Endothelial cell of umbilical vein (primary cell): ENCODE measurements at regions not wholly inside any gene's neighbourhood (a gene's known extent, or its start where the extent isn't known, plus 50 kb on each side); places are given as distances from the start of the nearest gene placed in this dataset.

ENCODE experiments used
- BruUV-seq: library from RNA; stranded (reverse); fragments of 400-500 nt; replicated peaks from 2 replicates; lab custom pipeline; 2021; lab: Mats Ljungman, UMichigan
- CTCF ChIA-PET: fragments of 300-600, 350-600 bp; sonication (Branson Sonifier 250); formaldehyde crosslinking; loops from one replicate; lab custom pipeline; 2021; ENCODE audit warnings: antibody characterized with exemption, inconsistent platforms; lab: Charles Lee
- POLR2A ChIA-PET: fragments of 300-600, 350-600 bp; sonication (Branson Sonifier 250); formaldehyde crosslinking; loops from one replicate; lab custom pipeline; 2021; ENCODE audit warnings: antibody characterized with exemption, inconsistent platforms; lab: Charles Lee
- DNase-seq: peaks from one replicate; pipeline ENCODE4 v3.0.0-alpha.2; 2011; ENCODE audit warnings: low read depth, low spot score
- FAIRE-seq: peaks from 2 replicates; lab custom pipeline; 2011; peaks lifted over from hg19 to GRCh38; lab: Jason Lieb, UNC
- H2AFZ ChIP-seq: 2 replicates; pipeline ENCODE4 v1.6.0; 2012; ENCODE audit warnings: low read depth, low read length, control low read depth, inconsistent platforms
- H3K27ac ChIP-seq: 2 replicates; pipeline ENCODE4 v1.5.1; 2011; ENCODE audit warnings: low read depth, mild to moderate bottlenecking, control low read depth, low read length, moderate library complexity; ENCODE audit not compliant: insufficient read depth
- H3K27me3 ChIP-seq, 2 experiments: 2 replicates each; pipeline versions ENCODE4 v1.6.0 to v1.6.1; 2011; ENCODE audit warnings: low read length in 2 of 2, mixed read lengths in 1 of 2; ENCODE audit not compliant: control insufficient read depth in 2 of 2, insufficient read depth in 2 of 2
- H3K36me3 ChIP-seq, 2 experiments: 2 replicates in 1 of 2; 3 replicates in 1 of 2; pipeline ENCODE4 v1.5.1; 2011; ENCODE audit warnings: low read length in 2 of 2, mild to moderate bottlenecking in 1 of 2, moderate library complexity in 1 of 2; ENCODE audit not compliant: control insufficient read depth in 2 of 2, insufficient read depth in 2 of 2; ENCODE audit errors: extremely low read depth in 1 of 2
- H3K4me1 ChIP-seq: 3 replicates; pipeline ENCODE4 v1.5.1; 2011; ENCODE audit warnings: mild to moderate bottlenecking, low read length; ENCODE audit not compliant: control insufficient read depth, insufficient read depth; ENCODE audit errors: extremely low read depth
- H3K4me2 ChIP-seq: 2 replicates; pipeline ENCODE4 v1.6.1; 2011; ENCODE audit warnings: low read length, control low read depth, mixed read lengths; ENCODE audit not compliant: insufficient read depth
- H3K4me3 ChIP-seq, 3 experiments: fragments of 200-600 bp in 1 of 3; sonication (generic), shearing (Covaris generic) in 1 of 3; replicated peaks in 1 of 3; 2 replicates each; pipeline ENCODE4 v1.5.1; 2011 to 2016; ENCODE audit warnings: control low read depth in 3 of 3, low read length in 3 of 3, mild to moderate bottlenecking in 2 of 3, inconsistent platforms in 1 of 3, low read depth in 1 of 3, moderate library complexity in 1 of 3; ENCODE audit not compliant: insufficient read depth in 1 of 3
- H3K79me2 ChIP-seq: 2 replicates; pipeline ENCODE4 v1.6.0; 2012; ENCODE audit warnings: low read length, inconsistent platforms; ENCODE audit not compliant: control insufficient read depth, insufficient read depth
- H3K9ac ChIP-seq: replicated peaks from 2 replicates; pipeline ENCODE3; 2011; ENCODE audit warnings: low read length, control low read depth; ENCODE audit not compliant: insufficient read depth; ENCODE audit errors: extremely low read depth
- H3K9me1 ChIP-seq: replicated peaks from 3 replicates; pipeline ENCODE4 v1.6.0; 2011; ENCODE audit warnings: mild to moderate bottlenecking, low read length; ENCODE audit not compliant: control insufficient read depth, insufficient read depth; ENCODE audit errors: extremely low read depth
- H3K9me3 ChIP-seq: replicated peaks from 2 replicates; pipeline ENCODE4 v1.5.1; 2012; ENCODE audit warnings: low read length, inconsistent platforms; ENCODE audit not compliant: control insufficient read depth, insufficient read depth
- H4K20me1 ChIP-seq: replicated peaks from 2 replicates; pipeline ENCODE3; 2011; ENCODE audit warnings: mild to moderate bottlenecking, low read length; ENCODE audit not compliant: control insufficient read depth, insufficient read depth; ENCODE audit errors: extremely low read depth
- EZH2 ChIP-seq: IDR thresholded peaks from 2 replicates; pipeline ENCODE4 v1.6.1; 2012; ENCODE audit warnings: borderline replicate concordance, low read depth, mild to moderate bottlenecking, moderate library complexity, low read length, inconsistent platforms; ENCODE audit not compliant: severe bottlenecking
- FOS ChIP-seq: IDR thresholded peaks from 2 replicates; pipeline ENCODE4 v1.6.1; 2011; ENCODE audit warnings: mild to moderate bottlenecking, low read length, moderate library complexity, borderline replicate concordance; ENCODE audit not compliant: insufficient read depth
- GATA2 ChIP-seq: IDR thresholded peaks from 2 replicates; pipeline ENCODE4 v1.7.0; 2011; ENCODE audit warnings: low read depth, mild to moderate bottlenecking, moderate library complexity, mixed read lengths, low read length; ENCODE audit not compliant: insufficient read length, insufficient read depth
- JUN ChIP-seq: IDR thresholded peaks from 2 replicates; pipeline ENCODE4 v1.6.1; 2011; ENCODE audit warnings: borderline replicate concordance, low read depth; ENCODE audit not compliant: insufficient read length, insufficient read depth
- MYC ChIP-seq: IDR thresholded peaks from one replicate; pipeline ENCODE4 v1.6.1; 2011; ENCODE audit warnings: mild to moderate bottlenecking, low read depth, low read length
- POLR2A ChIP-seq: IDR thresholded peaks from 2 replicates; pipeline ENCODE4 v1.6.1; 2012; ENCODE audit warnings: low read depth, mild to moderate bottlenecking, control low read depth, low read length
- POLR2AphosphoS5 ChIP-seq: IDR thresholded peaks from 2 replicates; pipeline ENCODE4 v1.6.1; 2012; ENCODE audit warnings: low read depth, mild to moderate bottlenecking, control low read depth, low read length, moderate library complexity; ENCODE audit not compliant: insufficient read depth
- dilution Hi-C: fragments of 300-500 bp; cut with MboI; formaldehyde crosslinking; loops from one replicate; pipeline ENCODE4 v1.15.0; 2019; ENCODE audit warnings: low sequenced_read_pairs; ENCODE audit not compliant: extremely low pct_ligation_motif_present
- intact Hi-C: fragments of 100-400 bp; cut with micrococcal nuclease; formaldehyde crosslinking; loops from one replicate; pipeline ENCODE4 v1.10.0; 2022
- TF ChIP-seq, protein P1 (sequence below): IDR thresholded peaks from 2 replicates; pipeline ENCODE4 v1.6.1; 2011; ENCODE audit not compliant: insufficient read depth, insufficient read length
- TF ChIP-seq, protein P2 (sequence below), 2 donors: IDR thresholded peaks; 1 replicate in 1 of 2; 2 replicates in 1 of 2; pipeline ENCODE4 v1.5.1; 2011; ENCODE audit warnings: low read length in 2 of 2, mild to moderate bottlenecking in 2 of 2, moderate library complexity in 2 of 2, control low read depth in 1 of 2, inconsistent platforms in 1 of 2, low read depth in 1 of 2; ENCODE audit not compliant: insufficient read depth in 1 of 2; ENCODE audit errors: extremely low read depth in 1 of 2

DNA sequence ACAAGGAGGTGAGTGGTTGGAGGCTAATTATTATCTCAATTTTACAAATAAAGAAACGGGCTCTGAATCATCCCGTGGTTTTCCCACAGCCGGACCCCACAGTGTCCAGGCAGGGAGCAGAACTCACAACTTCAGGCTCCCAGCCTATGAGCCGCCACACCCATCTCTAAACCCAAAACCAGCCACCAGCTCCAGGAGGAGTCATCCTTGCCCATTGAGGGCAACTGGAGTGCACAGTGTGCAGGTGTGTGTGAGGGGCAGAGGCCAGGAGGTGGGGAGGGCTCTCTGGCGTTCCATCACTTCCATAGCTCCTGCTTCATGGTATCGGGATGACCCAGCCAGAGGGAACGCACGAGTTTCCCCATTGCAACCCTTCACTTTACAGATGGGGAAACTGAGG is 144.5 kb downstream of the CYP26B1 start:
- H3K9me1 ChIP-seq: no peaks in the 10 kb centered on the region
- ChIA-PET POLR2A (no interaction called here), CTCF (no interaction called here)
- intact Hi-C loops (no loop called here), dilution Hi-C loops (no loop called here)
- no peaks in the 10 kb centered on the region for H3K4me1 ChIP-seq
- H3K79me2 ChIP-seq: no peaks in the 10 kb centered on the region
- peaks cover 3% of the 10 kb centered on the region in 2 experiments for H3K27me3 ChIP-seq
- no TSS peak for BruUV-seq
- no peak for DNase-seq
- no peak overlapping the region for H3K4me3 ChIP-seq
- H4K20me1 ChIP-seq: no peaks in the 10 kb centered on the region
- H3K9me3 ChIP-seq: no peaks in the 10 kb centered on the region
- no peak overlapping the region for H3K9ac ChIP-seq
- H2AFZ ChIP-seq: no peak overlapping the region
- no peak overlapping the region for H3K27ac ChIP-seq
- no peak for FAIRE-seq
- no peaks in the 10 kb centered on the region for H3K36me3 ChIP-seq
- TF ChIP-seq JUN (no peak), POLR2AphosphoS5 (no peak), FOS (no peak), EZH2 (no peak), GATA2 (no peak), POLR2A (no peak), MYC (no peak)
- TF ChIP-seq, protein P1, sequence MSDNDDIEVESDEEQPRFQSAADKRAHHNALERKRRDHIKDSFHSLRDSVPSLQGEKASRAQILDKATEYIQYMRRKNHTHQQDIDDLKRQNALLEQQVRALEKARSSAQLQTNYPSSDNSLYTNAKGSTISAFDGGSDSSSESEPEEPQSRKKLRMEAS: no peak
- TF ChIP-seq, protein P2, sequence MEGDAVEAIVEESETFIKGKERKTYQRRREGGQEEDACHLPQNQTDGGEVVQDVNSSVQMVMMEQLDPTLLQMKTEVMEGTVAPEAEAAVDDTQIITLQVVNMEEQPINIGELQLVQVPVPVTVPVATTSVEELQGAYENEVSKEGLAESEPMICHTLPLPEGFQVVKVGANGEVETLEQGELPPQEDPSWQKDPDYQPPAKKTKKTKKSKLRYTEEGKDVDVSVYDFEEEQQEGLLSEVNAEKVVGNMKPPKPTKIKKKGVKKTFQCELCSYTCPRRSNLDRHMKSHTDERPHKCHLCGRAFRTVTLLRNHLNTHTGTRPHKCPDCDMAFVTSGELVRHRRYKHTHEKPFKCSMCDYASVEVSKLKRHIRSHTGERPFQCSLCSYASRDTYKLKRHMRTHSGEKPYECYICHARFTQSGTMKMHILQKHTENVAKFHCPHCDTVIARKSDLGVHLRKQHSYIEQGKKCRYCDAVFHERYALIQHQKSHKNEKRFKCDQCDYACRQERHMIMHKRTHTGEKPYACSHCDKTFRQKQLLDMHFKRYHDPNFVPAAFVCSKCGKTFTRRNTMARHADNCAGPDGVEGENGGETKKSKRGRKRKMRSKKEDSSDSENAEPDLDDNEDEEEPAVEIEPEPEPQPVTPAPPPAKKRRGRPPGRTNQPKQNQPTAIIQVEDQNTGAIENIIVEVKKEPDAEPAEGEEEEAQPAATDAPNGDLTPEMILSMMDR (IDR thresholded peaks at IDR 0.05; ENCODE audit: extremely low read depth in 1 of 2, insufficient read depth in 1 of 2, low read depth in 1 of 2, low read length in 2 of 2): no peak
- no peak overlapping the region for H3K4me2 ChIP-seq
